ENCODE measurements at regions not wholly inside any gene's neighbourhood (a gene's known extent, or its start where the extent isn't known, plus 50 kb on each side); places are given as distances from the start of the nearest gene placed in this dataset.
A peak's percentile ranks its signal among the peaks of the same experiment; 100 is the strongest.
"Not testable (repeated sequence)": the region's sequence is repeated elsewhere in the genome, so short reads cannot be mapped to it uniquely, and the experiment has no call there.

GRCh38 chr21:39000496-39000895 lies 182.8 kb downstream of the PSMG1 start:
- DNase-seq (ENCODE audit: low read depth in 2 of 2), result no peak

- DNase-seq (ENCODE audit: low read depth in 2 of 2), result no peak
Measured at GRCh38 chr21:38999161-38999560, 184.1 kb downstream of the PSMG1 start.

GRCh38 chr21:38998281-38998680 lies 185.0 kb downstream of the PSMG1 start:
- DNase-seq (ENCODE audit: low read depth in 2 of 2), result not testable (repeated sequence)

- DNase-seq (ENCODE audit: low read depth in 2 of 2), result not testable (repeated sequence)
Measured at GRCh38 chr21:38997843-38998175, 185.4 kb downstream of the PSMG1 start.

- no peak for DNase-seq (ENCODE audit: low read depth in 2 of 2)
Measured at GRCh38 chr21:38997051-38997842, 186.0 kb downstream of the PSMG1 start.

GRCh38 chr21:38996355-38996754 lies 186.9 kb downstream of the PSMG1 start:
- DNase-seq (ENCODE audit: low read depth in 2 of 2), result no peak

- no peak for DNase-seq (ENCODE audit: low read depth in 2 of 2)
Measured at GRCh38 chr21:38995731-38996130, 187.5 kb downstream of the PSMG1 start.

GRCh38 chr21:38995071-38995669 lies 188.1 kb downstream of the PSMG1 start:
- DNase-seq (ENCODE audit: low read depth in 2 of 2), result no peak

GRCh38 chr21:38994042-38994441 lies 188.3 kb downstream of the ETS2 start:
- no peak for DNase-seq (ENCODE audit: low read depth in 2 of 2)

- no peak for DNase-seq (ENCODE audit: low read depth in 2 of 2)
Measured at GRCh38 chr21:38993561-38993960, 187.8 kb downstream of the ETS2 start.

- no peak for DNase-seq (ENCODE audit: low read depth in 2 of 2)
Measured at GRCh38 chr21:38992737-38993136, 187.0 kb downstream of the ETS2 start.

GRCh38 chr21:38990424-38990794 lies 184.7 kb downstream of the ETS2 start:
- no peak for DNase-seq (ENCODE audit: low read depth in 2 of 2)

- DNase-seq (ENCODE audit: low read depth in 2 of 2), result no peak
Measured at GRCh38 chr21:38989745-38990423, 184.2 kb downstream of the ETS2 start.

- DNase-seq (ENCODE audit: low read depth in 2 of 2), result no peak
Measured at GRCh38 chr21:38989379-38989744, 183.6 kb downstream of the ETS2 start.

- DNase-seq (ENCODE audit: low read depth in 2 of 2), result no peak
Measured at GRCh38 chr21:38988509-38989378, 183.0 kb downstream of the ETS2 start.

GRCh38 chr21:38987633-38988508 lies 182.1 kb downstream of the ETS2 start:
- no peak for DNase-seq (ENCODE audit: low read depth in 2 of 2)

- DNase-seq (ENCODE audit: low read depth in 2 of 2), result no peak
Measured at GRCh38 chr21:38986806-38987632, 181.3 kb downstream of the ETS2 start.

GRCh38 chr21:38986406-38986805 lies 180.7 kb downstream of the ETS2 start:
- no peak for DNase-seq (ENCODE audit: low read depth in 2 of 2)

GRCh38 chr21:38985568-38986378 lies 180.0 kb downstream of the ETS2 start:
- peak in 1 of 2 donors; percentile 4 for DNase-seq (ENCODE audit: low read depth in 2 of 2)

Measured in stimulated activated CD8-positive, alpha-beta memory T cell treated with anti-CD3 and anti-CD28 coated beads, Interleukin-15, amount 100 ng/mL, for 4 hours (primary cell).